ENCODE measurements at regions not wholly inside any gene's neighbourhood (a gene's known extent, or its start where the extent isn't known, plus 50 kb on each side); places are given as distances from the start of the nearest gene placed in this dataset.

DNA sequence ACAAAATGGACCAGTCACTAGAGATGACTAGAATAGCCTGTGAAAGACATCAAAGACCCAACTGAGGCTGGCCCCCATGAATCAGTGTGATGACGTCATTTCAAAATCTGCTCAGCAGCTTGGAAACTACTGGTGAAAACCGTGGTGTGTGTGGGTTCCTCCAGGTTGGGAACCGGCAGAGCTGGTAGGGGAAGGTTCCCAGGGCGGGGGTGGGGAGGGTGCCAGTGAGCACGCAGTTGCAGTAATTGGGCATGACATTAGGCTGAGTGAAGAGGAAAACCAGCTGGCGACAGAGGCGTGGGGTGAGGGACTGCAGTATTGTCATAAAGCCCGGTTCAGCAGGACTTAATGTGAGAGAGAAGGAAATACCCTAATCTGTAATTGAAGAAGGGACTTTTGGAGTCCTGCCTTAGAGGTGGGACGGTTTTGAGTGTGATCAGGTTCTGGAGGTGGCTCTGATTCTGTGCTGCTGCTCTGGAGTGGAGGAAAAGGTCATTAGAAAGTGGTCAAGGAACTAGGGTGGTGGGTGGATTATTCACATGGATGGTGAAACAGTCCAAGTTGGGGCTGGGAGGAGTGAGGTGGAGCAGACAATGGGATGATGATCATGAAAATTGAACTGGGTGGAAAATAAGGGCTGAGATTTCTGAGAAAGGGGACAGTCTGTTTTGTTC lies 52.0 kb upstream of the MTHFD1L start:
- H4K12ac ChIP-seq (ENCODE audit: low read depth, low read length), result no peak overlapping the region
- H2BK5ac ChIP-seq (ENCODE audit: low read depth, low read length, poor library complexity), result no peak overlapping the region
- no peak overlapping the region for H4K8ac ChIP-seq (ENCODE audit: low read depth, low read length)
- no peak overlapping the region for H2BK12ac ChIP-seq (ENCODE audit: low read length)
- H2BK120ac ChIP-seq (ENCODE audit: insufficient read depth, low read length, poor library complexity), result no peak overlapping the region
- no peak overlapping the region for H3K4me3 ChIP-seq (ENCODE audit: low read depth, low read length)
- no peaks in the 10 kb centered on the region for H3K79me2 ChIP-seq (ENCODE audit: control insufficient read depth, insufficient read depth, low read length, poor library complexity)
- no peak overlapping the region for H2AK5ac ChIP-seq (ENCODE audit: low read length)
- no peak overlapping the region for H3K18ac ChIP-seq (ENCODE audit: low read length)
- H3K9ac ChIP-seq (ENCODE audit: low read length), result no peak overlapping the region
- no peaks in the 10 kb centered on the region for H3K27me3 ChIP-seq (ENCODE audit: insufficient read depth, low read length)
- peak; percentile 76 to 95 for DNase-seq
- peaks cover 6 to 12% of the 10 kb centered on the region in 2 experiments for H3K36me3 ChIP-seq (ENCODE audit: control insufficient read depth in 1 of 2, insufficient read depth in 2 of 2, low read length in 2 of 2)
- H4K91ac ChIP-seq (ENCODE audit: low read depth, low read length), result no peak overlapping the region
- no peak overlapping the region for H3K14ac ChIP-seq (ENCODE audit: low read length)
- H3K27ac ChIP-seq (ENCODE audit: low read depth, low read length), result no peak overlapping the region
- H3K9me3 ChIP-seq (ENCODE audit: insufficient read depth, low read depth, low read length), result peaks cover 1% of the 10 kb centered on the region
- no peak overlapping the region for H3K4ac ChIP-seq (ENCODE audit: low read depth, low read length)
- no CpG with 5 or more reads among the region's 9 CpGs for WGBS (ENCODE audit: extremely low coverage, insufficient coverage, insufficient read length)
- H3K79me1 ChIP-seq (ENCODE audit: low read length), result no peaks in the 10 kb centered on the region
- H2AFZ ChIP-seq (ENCODE audit: insufficient read depth, low read length, poor library complexity), result no peak overlapping the region
- H3K4me2 ChIP-seq (ENCODE audit: low read length), result no peak overlapping the region
- H3K23ac ChIP-seq (ENCODE audit: low read length), result no peak overlapping the region
- H3K4me1 ChIP-seq (ENCODE audit: control insufficient read depth in 1 of 2, insufficient read depth in 2 of 2, low read length in 2 of 2), result peaks cover 6 to 7% of the 10 kb centered on the region in 2 experiments

DNA sequence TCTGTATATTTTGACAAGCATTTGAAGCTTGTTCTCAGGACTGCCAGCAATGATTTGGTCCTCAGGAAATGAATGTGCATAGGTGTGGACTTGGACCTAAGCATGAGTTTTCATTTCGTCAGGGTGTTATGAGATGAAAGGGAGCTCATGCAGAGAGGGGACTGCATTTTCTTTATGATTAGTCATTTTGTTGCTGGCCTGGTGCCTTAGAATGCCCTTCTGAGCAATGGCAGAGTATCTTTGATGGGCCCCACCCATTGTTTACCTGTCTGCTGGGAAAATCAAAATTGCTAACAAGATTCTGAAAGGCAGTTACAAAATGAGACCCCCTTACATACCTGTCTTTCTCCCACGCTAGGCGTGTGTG lies 51.5 kb upstream of the MTHFD1L start:
- no peaks in the 10 kb centered on the region for H3K27me3 ChIP-seq (ENCODE audit: insufficient read depth, low read length)

More for the DNA sequence above, 51.5 kb upstream of the MTHFD1L start:
- H3K9ac ChIP-seq (ENCODE audit: low read length), result no peak overlapping the region
- no peaks in the 10 kb centered on the region for H3K79me1 ChIP-seq (ENCODE audit: low read length)
- no CpG with 5 or more reads among the region's 3 CpGs for WGBS (ENCODE audit: extremely low coverage, insufficient coverage, insufficient read length)
- no peak overlapping the region for H4K12ac ChIP-seq (ENCODE audit: low read depth, low read length)
- peaks cover 6 to 7% of the 10 kb centered on the region in 2 experiments for H3K4me1 ChIP-seq (ENCODE audit: control insufficient read depth in 1 of 2, insufficient read depth in 2 of 2, low read length in 2 of 2)
- H3K23ac ChIP-seq (ENCODE audit: low read length), result no peak overlapping the region
- peak; percentile 8 to 52 for DNase-seq
- H3K4me3 ChIP-seq (ENCODE audit: low read depth, low read length), result no peak overlapping the region
- peaks cover 8 to 14% of the 10 kb centered on the region in 2 experiments for H3K36me3 ChIP-seq (ENCODE audit: control insufficient read depth in 1 of 2, insufficient read depth in 2 of 2, low read length in 2 of 2)
- H4K8ac ChIP-seq (ENCODE audit: low read depth, low read length), result no peak overlapping the region
- peaks cover 1% of the 10 kb centered on the region for H3K9me3 ChIP-seq (ENCODE audit: insufficient read depth, low read depth, low read length)
- H3K18ac ChIP-seq (ENCODE audit: low read length), result no peak overlapping the region
- H3K4ac ChIP-seq (ENCODE audit: low read depth, low read length), result no peak overlapping the region
- no peak overlapping the region for H2BK120ac ChIP-seq (ENCODE audit: insufficient read depth, low read length, poor library complexity)
- no peak overlapping the region for H3K4me2 ChIP-seq (ENCODE audit: low read length)
- no peak overlapping the region for H2BK5ac ChIP-seq (ENCODE audit: low read depth, low read length, poor library complexity)
- H2BK12ac ChIP-seq (ENCODE audit: low read length), result no peak overlapping the region
- no peaks in the 10 kb centered on the region for H3K79me2 ChIP-seq (ENCODE audit: control insufficient read depth, insufficient read depth, low read length, poor library complexity)
- H3K14ac ChIP-seq (ENCODE audit: low read length), result no peak overlapping the region
- H2AFZ ChIP-seq (ENCODE audit: insufficient read depth, low read length, poor library complexity), result no peak overlapping the region
- no peak overlapping the region for H4K91ac ChIP-seq (ENCODE audit: low read depth, low read length)
- H3K27ac ChIP-seq (ENCODE audit: low read depth, low read length), result no peak overlapping the region
- no peak overlapping the region for H2AK5ac ChIP-seq (ENCODE audit: low read length)
